ENCODE measurements at regions not wholly inside any gene's neighbourhood (a gene's known extent, or its start where the extent isn't known, plus 50 kb on each side); places are given as distances from the start of the nearest gene placed in this dataset.

GRCh38 chr9:25556540-25556939, 121.7 kb downstream of the TUSC1 start:
- CTCF ChIA-PET, result no interaction called here
- TF ChIP-seq FOXK2 (IDR thresholded peaks at IDR 0.05) (no peak), HDGF (IDR thresholded peaks at IDR 0.05; ENCODE audit: borderline replicate concordance) (no peak), ARNT (IDR thresholded peaks at IDR 0.05) (no peak), SP1 (IDR thresholded peaks at IDR 0.05) (no peak), ELF4 (IDR thresholded peaks at IDR 0.05) (no peak), BHLHE40 (IDR thresholded peaks at IDR 0.05; ENCODE audit: borderline replicate concordance) (no peak), NFRKB (IDR thresholded peaks at IDR 0.05) (no peak), ZNF384 (IDR thresholded peaks at IDR 0.05) (no peak), CTBP1 (IDR thresholded peaks at IDR 0.05; ENCODE audit: borderline replicate concordance) (no peak), FOXM1 (IDR thresholded peaks at IDR 0.05; ENCODE audit: borderline replicate concordance) (no peak)
- no peak for DNase-seq (ENCODE audit: extremely low spot score)
- POLR2A ChIA-PET, result no interaction called here

GRCh38 chr9:25548847-25549246, 129.4 kb downstream of the TUSC1 start:
- ChIA-PET CTCF (no interaction called here), POLR2A (no interaction called here)
- TF ChIP-seq FOXK2 (IDR thresholded peaks at IDR 0.05) (no peak), ZNF384 (IDR thresholded peaks at IDR 0.05) (no peak), PKNOX1 (IDR thresholded peaks at IDR 0.05) (no peak), NFRKB (IDR thresholded peaks at IDR 0.05) (no peak), ARNT (IDR thresholded peaks at IDR 0.05) (no peak), HDGF (IDR thresholded peaks at IDR 0.05; ENCODE audit: borderline replicate concordance) (no peak)
- no peak for DNase-seq (ENCODE audit: extremely low spot score)

- POLR2A ChIA-PET, result no interaction called here
Observed at GRCh38 chr9:25543806-25544205, 134.4 kb downstream of the TUSC1 start.

GRCh38 chr9:25542319-25542718, 135.9 kb downstream of the TUSC1 start:
- CTCF ChIA-PET, result no interaction called here
- POLR2A ChIA-PET, result no interaction called here
- TF ChIP-seq TARDBP (IDR thresholded peaks at IDR 0.05), result no peak
- TF ChIP-seq HDGF (IDR thresholded peaks at IDR 0.05; ENCODE audit: borderline replicate concordance), result no peak
- no peak for TF ChIP-seq CTBP1 (IDR thresholded peaks at IDR 0.05; ENCODE audit: borderline replicate concordance)
- no peak for TF ChIP-seq FOXK2 (IDR thresholded peaks at IDR 0.05)
- no peak for TF ChIP-seq ZNF384 (IDR thresholded peaks at IDR 0.05)
- no peak for TF ChIP-seq LEF1 (IDR thresholded peaks at IDR 0.05; ENCODE audit: borderline replicate concordance)
- no peak for TF ChIP-seq L3MBTL2 (conservative IDR thresholded peaks at IDR 0.05)
- no peak for TF ChIP-seq PKNOX1 (IDR thresholded peaks at IDR 0.05)
- TF ChIP-seq SUZ12 (IDR thresholded peaks at IDR 0.05), result no peak
- DNase-seq (ENCODE audit: extremely low spot score), result no peak

More at GRCh38 chr9:25543806-25544205, 134.4 kb downstream of the TUSC1 start:
- CTCF ChIA-PET, result no interaction called here
- no peak for DNase-seq (ENCODE audit: extremely low spot score)
- TF ChIP-seq TARDBP (IDR thresholded peaks at IDR 0.05) (no peak), SUZ12 (IDR thresholded peaks at IDR 0.05) (no peak), FOXA1 (IDR thresholded peaks at IDR 0.05) (no peak), L3MBTL2 (conservative IDR thresholded peaks at IDR 0.05) (no peak), SP1 (IDR thresholded peaks at IDR 0.05) (no peak), NFRKB (IDR thresholded peaks at IDR 0.05) (no peak), ELF4 (IDR thresholded peaks at IDR 0.05) (no peak), HDGF (IDR thresholded peaks at IDR 0.05; ENCODE audit: borderline replicate concordance) (no peak), ZNF384 (IDR thresholded peaks at IDR 0.05) (no peak)

GRCh38 chr9:25537808-25538207, 140.4 kb downstream of the TUSC1 start:
- DNase-seq (ENCODE audit: extremely low spot score), result no peak
- CTCF ChIA-PET, result no interaction called here
- no peak for TF ChIP-seq BHLHE40 (IDR thresholded peaks at IDR 0.05; ENCODE audit: borderline replicate concordance)
- no peak for TF ChIP-seq TARDBP (IDR thresholded peaks at IDR 0.05)
- POLR2A ChIA-PET, result no interaction called here

- no peak for DNase-seq (ENCODE audit: extremely low spot score)
- TF ChIP-seq SP1 (IDR thresholded peaks at IDR 0.05), result no peak
- TF ChIP-seq TARDBP (IDR thresholded peaks at IDR 0.05), result no peak
- no peak for TF ChIP-seq LEF1 (IDR thresholded peaks at IDR 0.05; ENCODE audit: borderline replicate concordance)
- TF ChIP-seq HDGF (IDR thresholded peaks at IDR 0.05; ENCODE audit: borderline replicate concordance), result no peak
- TF ChIP-seq ELF4 (IDR thresholded peaks at IDR 0.05), result no peak
- no peak for TF ChIP-seq FOXA1 (IDR thresholded peaks at IDR 0.05)
- TF ChIP-seq ZNF384 (IDR thresholded peaks at IDR 0.05), result no peak
- TF ChIP-seq FOXM1 (IDR thresholded peaks at IDR 0.05; ENCODE audit: borderline replicate concordance), result no peak
- no peak for TF ChIP-seq CTBP1 (IDR thresholded peaks at IDR 0.05; ENCODE audit: borderline replicate concordance)
- TF ChIP-seq SUZ12 (IDR thresholded peaks at IDR 0.05), result no peak
- no peak for TF ChIP-seq PKNOX1 (IDR thresholded peaks at IDR 0.05)
- no peak for TF ChIP-seq FOXK2 (IDR thresholded peaks at IDR 0.05)
- no peak for TF ChIP-seq BHLHE40 (IDR thresholded peaks at IDR 0.05; ENCODE audit: borderline replicate concordance)
- CTCF ChIA-PET, result no interaction called here
- POLR2A ChIA-PET, result no interaction called here
Observed at GRCh38 chr9:25519286-25519685, 159.0 kb downstream of the TUSC1 start.

- DNase-seq (ENCODE audit: extremely low spot score), result no peak
- CTCF ChIA-PET, result no interaction called here
- POLR2A ChIA-PET, result no interaction called here
- TF ChIP-seq PKNOX1 (IDR thresholded peaks at IDR 0.05) (no peak), CTBP1 (IDR thresholded peaks at IDR 0.05; ENCODE audit: borderline replicate concordance) (no peak), SUZ12 (IDR thresholded peaks at IDR 0.05) (no peak), SP1 (IDR thresholded peaks at IDR 0.05) (no peak), LEF1 (IDR thresholded peaks at IDR 0.05; ENCODE audit: borderline replicate concordance) (no peak), TARDBP (IDR thresholded peaks at IDR 0.05) (no peak), ZNF384 (IDR thresholded peaks at IDR 0.05) (no peak), FOXA1 (IDR thresholded peaks at IDR 0.05) (no peak), FOXK2 (IDR thresholded peaks at IDR 0.05) (no peak), NFRKB (IDR thresholded peaks at IDR 0.05) (no peak), ELF4 (IDR thresholded peaks at IDR 0.05) (no peak), L3MBTL2 (conservative IDR thresholded peaks at IDR 0.05) (no peak), ARNT (IDR thresholded peaks at IDR 0.05) (no peak)
Observed at GRCh38 chr9:25517701-25518100, 160.5 kb downstream of the TUSC1 start.

All from HEK293T (cell line).